ENCODE measurements at regions not wholly inside any gene's neighbourhood (a gene's known extent, or its start where the extent isn't known, plus 50 kb on each side); places are given as distances from the start of the nearest gene placed in this dataset.
"Not testable (repeated sequence)": the region's sequence is repeated elsewhere in the genome, so short reads cannot be mapped to it uniquely, and the experiment has no call there.

- no peak for DNase-seq
Measured at GRCh38 chr3:176041185-176041584, 1156.1 kb downstream of the TBL1XR1 start.

GRCh38 chr3:176037636-176038035 is 1159.6 kb downstream of the TBL1XR1 start:
- DNase-seq: no peak

DNA sequence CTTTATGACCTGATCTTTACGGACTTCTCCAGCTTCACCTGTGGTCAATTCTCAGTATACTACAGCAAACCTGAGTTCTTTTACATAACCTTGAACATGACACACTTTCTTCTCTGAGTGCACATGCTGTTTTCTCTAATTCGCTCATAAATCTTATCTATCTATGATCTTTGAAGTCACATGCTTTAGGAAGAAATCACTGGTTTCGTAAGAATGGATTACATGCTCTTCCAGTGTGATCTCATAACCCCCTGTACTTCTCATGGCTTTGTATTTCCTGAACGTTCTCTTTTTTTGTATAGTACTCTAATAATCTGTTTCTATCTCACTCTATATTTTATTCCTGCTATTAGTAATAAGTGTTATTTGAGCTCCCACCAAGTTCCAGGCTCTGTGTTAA is 1165.2 kb downstream of the TBL1XR1 start:
- no peak for DNase-seq

DNA sequence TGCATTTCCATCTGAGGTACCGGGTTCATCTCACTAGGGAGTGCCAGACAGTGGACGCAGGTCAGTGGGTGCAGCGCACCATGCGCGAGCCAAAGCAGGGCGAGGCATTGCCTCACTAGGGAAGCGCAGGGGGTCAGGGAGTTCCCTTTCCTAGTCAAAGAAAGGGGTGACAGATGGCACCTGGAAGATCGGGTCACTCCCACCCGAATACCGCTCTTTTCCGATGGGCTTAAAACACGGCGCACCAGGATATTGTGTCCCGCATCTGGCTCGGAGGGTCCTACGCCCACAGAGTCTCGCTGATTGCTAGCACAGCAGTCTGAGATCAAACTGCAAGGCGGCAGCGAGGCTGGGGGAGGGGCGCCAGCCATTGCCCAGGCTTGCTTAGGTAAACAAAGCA is 1157.1 kb downstream of the NAALADL2 start:
- DNase-seq: not testable (repeated sequence)

GRCh38 chr3:176015228-176015627 is 1156.1 kb downstream of the NAALADL2 start:
- DNase-seq: not testable (repeated sequence)

GRCh38 chr3:176009256-176009655 is 1150.1 kb downstream of the NAALADL2 start:
- no peak for DNase-seq

DNA sequence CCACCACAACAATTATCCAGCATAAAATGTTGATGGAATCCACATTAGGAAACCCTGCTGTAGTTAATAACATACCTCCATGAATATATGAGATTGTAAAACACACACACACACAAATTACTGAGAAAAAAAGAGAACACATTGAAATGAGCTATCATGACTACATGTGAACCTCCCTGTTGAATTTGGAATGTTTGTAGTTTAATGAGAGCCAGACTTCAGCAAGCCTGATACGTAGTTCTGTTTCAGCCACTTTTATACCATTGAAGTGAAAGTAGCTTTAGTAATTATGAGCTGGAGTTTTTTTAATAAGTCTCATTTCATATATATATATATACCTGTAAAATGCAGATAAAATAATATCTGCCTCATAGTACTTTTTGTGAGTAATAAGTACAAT is 1146.4 kb downstream of the NAALADL2 start:
- no peak for DNase-seq

DNA sequence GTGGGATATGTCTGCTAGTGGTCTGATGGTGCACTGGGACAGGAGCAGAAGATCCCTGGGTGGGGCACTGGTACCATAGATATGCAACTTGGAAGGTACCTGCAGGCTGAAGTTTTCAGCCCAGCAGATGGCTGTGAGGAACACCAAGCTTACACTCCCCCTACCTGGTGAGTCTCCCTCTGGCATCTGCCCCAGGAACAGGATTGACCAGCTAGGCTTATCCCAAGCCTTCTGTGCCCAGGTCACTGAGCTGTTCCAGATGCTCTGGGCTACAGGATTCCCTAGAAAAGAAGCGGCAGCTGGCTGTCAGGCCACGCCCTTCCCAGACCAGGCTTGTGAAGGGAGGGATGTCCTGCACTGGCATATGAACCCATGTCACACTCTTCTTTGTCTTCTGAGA is 1130.0 kb downstream of the NAALADL2 start:
- DNase-seq: no peak

- DNase-seq: no peak
Measured at GRCh38 chr3:175988401-175988800, 1129.3 kb downstream of the NAALADL2 start.

DNA sequence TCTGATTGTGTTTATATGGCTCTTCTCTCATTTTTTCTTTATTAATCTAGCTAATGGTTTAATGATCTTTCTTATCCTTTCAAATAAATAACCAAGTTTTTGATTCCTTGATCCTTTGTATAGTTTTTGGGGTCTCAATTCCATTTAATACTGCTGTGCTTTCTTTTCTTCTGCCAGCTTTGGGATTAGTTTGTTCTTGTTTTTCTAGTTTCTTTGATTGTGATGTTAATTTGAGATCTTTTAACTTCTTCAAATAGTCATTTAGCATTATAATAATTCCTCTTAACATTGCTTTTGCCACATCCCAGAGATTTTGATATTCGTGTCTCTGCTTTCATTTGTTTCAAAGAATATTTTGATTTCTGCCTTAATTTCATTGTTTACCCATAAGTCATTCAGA is 1126.6 kb downstream of the NAALADL2 start:
- no peak for DNase-seq

- no peak for DNase-seq
Measured at GRCh38 chr3:175983379-175983778, 1124.2 kb downstream of the NAALADL2 start.

GRCh38 chr3:175980486-175981090 is 1121.5 kb downstream of the NAALADL2 start:
- DNase-seq: no peak

- no peak for DNase-seq
Measured at GRCh38 chr3:175977968-175978752, 1119.0 kb downstream of the NAALADL2 start.

GRCh38 chr3:175969456-175969855 is 1110.3 kb downstream of the NAALADL2 start:
- DNase-seq: no peak

- DNase-seq: no peak
Measured at GRCh38 chr3:175965036-175965435, 1105.9 kb downstream of the NAALADL2 start.

DNA sequence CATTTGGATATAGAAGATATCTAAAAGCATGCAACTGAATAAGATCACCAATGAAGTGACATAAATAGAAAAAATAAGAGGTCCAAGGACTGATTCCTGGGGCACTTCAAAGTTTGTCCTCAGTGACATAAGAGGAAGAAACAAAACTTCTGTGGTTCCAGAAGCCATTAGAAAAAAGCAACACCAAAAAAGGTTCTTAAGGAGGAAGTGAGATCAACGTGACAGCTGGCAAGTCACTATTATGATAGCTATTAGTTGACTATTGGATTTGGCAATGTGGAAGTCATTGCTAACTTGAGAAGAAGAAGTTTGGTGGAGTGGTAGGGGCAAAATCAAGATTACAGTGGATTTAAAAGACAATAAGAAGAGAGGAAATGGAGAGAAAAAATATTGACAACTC is 1098.3 kb downstream of the NAALADL2 start:
- DNase-seq: no peak

- no peak for DNase-seq
Measured at GRCh38 chr3:175956964-175957363, 1097.8 kb downstream of the NAALADL2 start.

GRCh38 chr3:175951047-175951694 is 1092.0 kb downstream of the NAALADL2 start:
- DNase-seq: no peak

- DNase-seq: no peak
Measured at GRCh38 chr3:175948041-175948440, 1088.9 kb downstream of the NAALADL2 start.

- DNase-seq: no peak
Measured at GRCh38 chr3:175941352-175941751, 1082.2 kb downstream of the NAALADL2 start.

GRCh38 chr3:175940881-175941280 is 1081.7 kb downstream of the NAALADL2 start:
- DNase-seq: no peak

DNA sequence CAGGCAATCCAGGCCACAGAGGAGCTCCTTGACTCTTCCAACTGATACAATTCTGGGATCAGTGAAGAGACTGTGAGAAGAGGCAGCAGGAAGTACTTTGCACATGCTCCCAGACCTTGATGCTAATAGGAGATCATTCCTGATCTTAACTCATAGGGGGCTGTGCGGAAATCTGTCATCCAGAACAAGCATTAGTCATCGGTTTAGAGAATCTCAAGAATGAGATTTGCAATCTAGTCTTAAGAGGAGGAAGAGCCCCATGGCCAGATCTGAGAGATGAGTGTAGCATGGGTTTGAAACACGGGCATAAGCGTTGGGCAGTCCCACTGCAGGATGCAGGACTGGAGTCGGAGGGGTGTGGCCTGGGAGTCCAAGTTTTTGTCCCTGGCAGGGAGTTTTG is 1081.1 kb downstream of the NAALADL2 start:
- DNase-seq: no peak

GRCh38 chr3:175937367-175937766 is 1078.2 kb downstream of the NAALADL2 start:
- DNase-seq: not testable (repeated sequence)

DNA sequence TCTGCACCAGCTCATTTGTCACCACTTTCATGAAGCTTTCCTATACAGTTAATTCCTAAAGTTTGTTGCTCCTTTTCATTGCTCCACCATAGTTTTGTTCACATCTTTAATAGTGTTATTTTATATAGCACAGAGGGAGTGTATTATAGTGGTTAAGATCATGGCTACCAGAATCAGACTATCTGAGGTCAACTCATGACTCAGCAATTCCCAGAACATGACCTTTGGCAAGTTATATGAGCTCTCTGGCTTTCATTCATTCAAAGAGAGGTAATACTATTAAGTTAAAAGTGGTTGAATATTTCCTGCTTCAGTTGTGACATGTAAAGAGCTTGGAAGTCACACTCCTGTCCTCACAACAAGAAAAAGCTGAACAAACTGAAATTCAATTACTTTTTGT is 1073.5 kb downstream of the NAALADL2 start:
- DNase-seq: no peak
